ENCODE measurements at regions not wholly inside any gene's neighbourhood (a gene's known extent, or its start where the extent isn't known, plus 50 kb on each side); places are given as distances from the start of the nearest gene placed in this dataset.

- TF ChIP-seq, protein P1, sequence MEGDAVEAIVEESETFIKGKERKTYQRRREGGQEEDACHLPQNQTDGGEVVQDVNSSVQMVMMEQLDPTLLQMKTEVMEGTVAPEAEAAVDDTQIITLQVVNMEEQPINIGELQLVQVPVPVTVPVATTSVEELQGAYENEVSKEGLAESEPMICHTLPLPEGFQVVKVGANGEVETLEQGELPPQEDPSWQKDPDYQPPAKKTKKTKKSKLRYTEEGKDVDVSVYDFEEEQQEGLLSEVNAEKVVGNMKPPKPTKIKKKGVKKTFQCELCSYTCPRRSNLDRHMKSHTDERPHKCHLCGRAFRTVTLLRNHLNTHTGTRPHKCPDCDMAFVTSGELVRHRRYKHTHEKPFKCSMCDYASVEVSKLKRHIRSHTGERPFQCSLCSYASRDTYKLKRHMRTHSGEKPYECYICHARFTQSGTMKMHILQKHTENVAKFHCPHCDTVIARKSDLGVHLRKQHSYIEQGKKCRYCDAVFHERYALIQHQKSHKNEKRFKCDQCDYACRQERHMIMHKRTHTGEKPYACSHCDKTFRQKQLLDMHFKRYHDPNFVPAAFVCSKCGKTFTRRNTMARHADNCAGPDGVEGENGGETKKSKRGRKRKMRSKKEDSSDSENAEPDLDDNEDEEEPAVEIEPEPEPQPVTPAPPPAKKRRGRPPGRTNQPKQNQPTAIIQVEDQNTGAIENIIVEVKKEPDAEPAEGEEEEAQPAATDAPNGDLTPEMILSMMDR (IDR thresholded peaks at IDR 0.05 in 2 of 3, conservative IDR thresholded peaks at IDR 0.05 in 1 of 3; ENCODE audit: borderline replicate concordance in 1 of 3, insufficient read depth in 1 of 3, low read depth in 2 of 3, low read length in 2 of 3), result no peak
- no peak for TF ChIP-seq POLR2A (IDR thresholded peaks at IDR 0.05; ENCODE audit: borderline replicate concordance, extremely low read depth, insufficient read depth, insufficient read length)
- TF ChIP-seq EZH2 (IDR thresholded peaks at IDR 0.05), result no peak
- no peak for TF ChIP-seq ZNF274 (IDR thresholded peaks at IDR 0.05; ENCODE audit: low read depth, low read length)
- no peak for TF ChIP-seq SP1 (IDR thresholded peaks at IDR 0.05; ENCODE audit: low read depth)
- TF ChIP-seq POLR2AphosphoS5 (IDR thresholded peaks at IDR 0.05; ENCODE audit: low read depth, low read length), result no peak
- TF ChIP-seq, protein P2, sequence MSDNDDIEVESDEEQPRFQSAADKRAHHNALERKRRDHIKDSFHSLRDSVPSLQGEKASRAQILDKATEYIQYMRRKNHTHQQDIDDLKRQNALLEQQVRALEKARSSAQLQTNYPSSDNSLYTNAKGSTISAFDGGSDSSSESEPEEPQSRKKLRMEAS (IDR thresholded peaks at IDR 0.05), result no peak
- TF ChIP-seq, protein P3, sequence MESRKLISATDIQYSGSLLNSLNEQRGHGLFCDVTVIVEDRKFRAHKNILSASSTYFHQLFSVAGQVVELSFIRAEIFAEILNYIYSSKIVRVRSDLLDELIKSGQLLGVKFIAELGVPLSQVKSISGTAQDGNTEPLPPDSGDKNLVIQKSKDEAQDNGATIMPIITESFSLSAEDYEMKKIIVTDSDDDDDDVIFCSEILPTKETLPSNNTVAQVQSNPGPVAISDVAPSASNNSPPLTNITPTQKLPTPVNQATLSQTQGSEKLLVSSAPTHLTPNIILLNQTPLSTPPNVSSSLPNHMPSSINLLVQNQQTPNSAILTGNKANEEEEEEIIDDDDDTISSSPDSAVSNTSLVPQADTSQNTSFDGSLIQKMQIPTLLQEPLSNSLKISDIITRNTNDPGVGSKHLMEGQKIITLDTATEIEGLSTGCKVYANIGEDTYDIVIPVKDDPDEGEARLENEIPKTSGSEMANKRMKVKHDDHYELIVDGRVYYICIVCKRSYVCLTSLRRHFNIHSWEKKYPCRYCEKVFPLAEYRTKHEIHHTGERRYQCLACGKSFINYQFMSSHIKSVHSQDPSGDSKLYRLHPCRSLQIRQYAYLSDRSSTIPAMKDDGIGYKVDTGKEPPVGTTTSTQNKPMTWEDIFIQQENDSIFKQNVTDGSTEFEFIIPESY (IDR thresholded peaks at IDR 0.05; ENCODE audit: extremely low read depth, insufficient replicate concordance, low read length), result no peak
- no peak for TF ChIP-seq YY1 (IDR thresholded peaks at IDR 0.05; ENCODE audit: extremely low read depth, insufficient replicate concordance, low read depth, low read length)
- no peak for TF ChIP-seq JUND (IDR thresholded peaks at IDR 0.05)
- TF ChIP-seq, protein P4, sequence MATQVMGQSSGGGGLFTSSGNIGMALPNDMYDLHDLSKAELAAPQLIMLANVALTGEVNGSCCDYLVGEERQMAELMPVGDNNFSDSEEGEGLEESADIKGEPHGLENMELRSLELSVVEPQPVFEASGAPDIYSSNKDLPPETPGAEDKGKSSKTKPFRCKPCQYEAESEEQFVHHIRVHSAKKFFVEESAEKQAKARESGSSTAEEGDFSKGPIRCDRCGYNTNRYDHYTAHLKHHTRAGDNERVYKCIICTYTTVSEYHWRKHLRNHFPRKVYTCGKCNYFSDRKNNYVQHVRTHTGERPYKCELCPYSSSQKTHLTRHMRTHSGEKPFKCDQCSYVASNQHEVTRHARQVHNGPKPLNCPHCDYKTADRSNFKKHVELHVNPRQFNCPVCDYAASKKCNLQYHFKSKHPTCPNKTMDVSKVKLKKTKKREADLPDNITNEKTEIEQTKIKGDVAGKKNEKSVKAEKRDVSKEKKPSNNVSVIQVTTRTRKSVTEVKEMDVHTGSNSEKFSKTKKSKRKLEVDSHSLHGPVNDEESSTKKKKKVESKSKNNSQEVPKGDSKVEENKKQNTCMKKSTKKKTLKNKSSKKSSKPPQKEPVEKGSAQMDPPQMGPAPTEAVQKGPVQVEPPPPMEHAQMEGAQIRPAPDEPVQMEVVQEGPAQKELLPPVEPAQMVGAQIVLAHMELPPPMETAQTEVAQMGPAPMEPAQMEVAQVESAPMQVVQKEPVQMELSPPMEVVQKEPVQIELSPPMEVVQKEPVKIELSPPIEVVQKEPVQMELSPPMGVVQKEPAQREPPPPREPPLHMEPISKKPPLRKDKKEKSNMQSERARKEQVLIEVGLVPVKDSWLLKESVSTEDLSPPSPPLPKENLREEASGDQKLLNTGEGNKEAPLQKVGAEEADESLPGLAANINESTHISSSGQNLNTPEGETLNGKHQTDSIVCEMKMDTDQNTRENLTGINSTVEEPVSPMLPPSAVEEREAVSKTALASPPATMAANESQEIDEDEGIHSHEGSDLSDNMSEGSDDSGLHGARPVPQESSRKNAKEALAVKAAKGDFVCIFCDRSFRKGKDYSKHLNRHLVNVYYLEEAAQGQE (IDR thresholded peaks at IDR 0.05; ENCODE audit: low read depth), result no peak
- TF ChIP-seq SIN3A (IDR thresholded peaks at IDR 0.05; ENCODE audit: low read depth), result no peak
Observed at GRCh38 chr20:18922898-18923297, 109.3 kb downstream of the SCP2D1 start.
